DOHH2 (cell line): ENCODE measurements at regions not wholly inside any gene's neighbourhood (a gene's known extent, or its start where the extent isn't known, plus 50 kb on each side); places are given as distances from the start of the nearest gene placed in this dataset.

Experiments used
- H3F3A ChIP-seq: fragments of 200-600 bp; sonication (generic), shearing (Covaris generic); 2 replicates; pipeline ENCODE4 v1.6.0; 2016; ENCODE audit warnings: antibody characterized with exemption, mild to moderate bottlenecking; ENCODE audit not compliant: control insufficient read depth, insufficient read depth
- H3K27ac ChIP-seq: fragments of 200-600 bp; sonication (generic); 2 replicates; pipeline ENCODE4 v1.5.1; 2014; ENCODE audit warnings: low read depth, mild to moderate bottlenecking, low read length, moderate library complexity
- H3K27me3 ChIP-seq: fragments of 200-600 bp; sonication (generic); 2 replicates; pipeline ENCODE4 v1.6.1; 2014; ENCODE audit warnings: mild to moderate bottlenecking, low read length, mixed read lengths; ENCODE audit not compliant: control insufficient read depth
- H3K36me3 ChIP-seq: fragments of 200-600 bp; sonication (generic); 2 replicates; pipeline ENCODE4 v1.6.1; 2014; ENCODE audit warnings: mild to moderate bottlenecking, low read length, moderate library complexity, mixed read lengths; ENCODE audit not compliant: control insufficient read depth
- H3K4me1 ChIP-seq: fragments of 200-600 bp; sonication (generic); 2 replicates; pipeline ENCODE4 v1.6.1; 2014; ENCODE audit warnings: mild to moderate bottlenecking, low read length, mixed read lengths; ENCODE audit not compliant: control insufficient read depth
- H3K4me2 ChIP-seq: fragments of 200-600 bp; sonication (generic); 2 replicates; pipeline ENCODE4 v1.6.0; 2014; ENCODE audit warnings: mild to moderate bottlenecking, low read length, moderate library complexity
- H3K4me3 ChIP-seq: fragments of 200-600 bp; sonication (generic); 2 replicates; pipeline ENCODE4 v1.5.1; 2014; ENCODE audit warnings: mild to moderate bottlenecking, low read length, mixed read lengths
- H3K79me2 ChIP-seq: fragments of 200-600 bp; sonication (generic); 2 replicates; pipeline ENCODE4 v1.6.1; 2014; ENCODE audit warnings: mild to moderate bottlenecking, low read length, mixed read lengths; ENCODE audit not compliant: control insufficient read depth
- H3K9me2 ChIP-seq: fragments of 200-600 bp; sonication (generic); replicated peaks from 2 replicates; pipeline ENCODE4 v1.6.1; 2014; ENCODE audit warnings: mild to moderate bottlenecking, low read length, mixed read lengths; ENCODE audit not compliant: control insufficient read depth
- H3K9me3 ChIP-seq: fragments of 200-600 bp; sonication (generic); 2 replicates; pipeline ENCODE4 v1.6.1; 2014; ENCODE audit warnings: antibody characterized with exemption, low read length, mixed read lengths; ENCODE audit not compliant: control insufficient read depth, insufficient read depth
- H4K20me1 ChIP-seq: fragments of 200-600 bp; sonication (generic); 2 replicates; pipeline ENCODE4 v1.6.0; 2014; ENCODE audit warnings: low read depth, mild to moderate bottlenecking, antibody characterized with exemption, low read length, moderate library complexity; ENCODE audit not compliant: control insufficient read depth, insufficient read depth
- CTCF ChIP-seq: fragments of 200-600 bp; sonication (generic); IDR thresholded peaks from one replicate; pipeline ENCODE4 v1.5.1; 2014; ENCODE audit warnings: antibody characterized with exemption, mild to moderate bottlenecking, low read depth, low read length; ENCODE audit not compliant: poor library complexity, severe bottlenecking
- EZH2phosphoT487 ChIP-seq: fragments of 200-600 bp; sonication (generic); IDR thresholded peaks from 2 replicates; pipeline ENCODE4 v1.6.1; 2017; ENCODE audit warnings: borderline replicate concordance, mild to moderate bottlenecking, antibody characterized with exemption, low read length, moderate library complexity, mixed read lengths

- Histone ChIP-seq H3K4me2 (no peak overlapping the region), H3F3A (no peaks in the 10 kb centered on the region), H3K27me3 (no peaks in the 10 kb centered on the region), H4K20me1 (no peaks in the 10 kb centered on the region), H3K9me2 (no peaks in the 10 kb centered on the region), H3K36me3 (no peaks in the 10 kb centered on the region), H3K79me2 (no peaks in the 10 kb centered on the region), H3K4me1 (no peaks in the 10 kb centered on the region), H3K4me3 (no peak overlapping the region), H3K9me3 (no peaks in the 10 kb centered on the region), H3K27ac (no peak overlapping the region)
- TF ChIP-seq EZH2phosphoT487 (no peak), CTCF (no peak)
These were observed 399.6 kb downstream of the LMO7 start for GRCh38 chr13:76035711-76036110.

- H3K27me3 ChIP-seq, result no peaks in the 10 kb centered on the region
- H3K4me1 ChIP-seq, result no peaks in the 10 kb centered on the region
- H3K4me2 ChIP-seq, result no peak overlapping the region
- H3K27ac ChIP-seq, result no peak overlapping the region
- no peaks in the 10 kb centered on the region for H3K79me2 ChIP-seq
- H3K4me3 ChIP-seq, result no peak overlapping the region
- no peaks in the 10 kb centered on the region for H3K36me3 ChIP-seq
- no peaks in the 10 kb centered on the region for H3K9me2 ChIP-seq
- H4K20me1 ChIP-seq, result no peaks in the 10 kb centered on the region
- H3K9me3 ChIP-seq, result no peaks in the 10 kb centered on the region
- TF ChIP-seq CTCF (no peak), EZH2phosphoT487 (no peak)
- H3F3A ChIP-seq, result no peaks in the 10 kb centered on the region
These were observed 393.6 kb downstream of the LMO7 start for GRCh38 chr13:76029706-76030105.

GRCh38 chr13:76029088-76029487, 393.0 kb downstream of the LMO7 start:
- no peaks in the 10 kb centered on the region for H4K20me1 ChIP-seq
- H3K4me2 ChIP-seq, result no peak overlapping the region
- H3K27me3 ChIP-seq, result no peaks in the 10 kb centered on the region
- no peaks in the 10 kb centered on the region for H3F3A ChIP-seq
- H3K36me3 ChIP-seq, result no peaks in the 10 kb centered on the region
- no peak for TF ChIP-seq CTCF
- TF ChIP-seq EZH2phosphoT487, result no peak
- no peaks in the 10 kb centered on the region for H3K9me3 ChIP-seq
- no peaks in the 10 kb centered on the region for H3K79me2 ChIP-seq
- no peak overlapping the region for H3K27ac ChIP-seq
- no peak overlapping the region for H3K4me3 ChIP-seq
- no peaks in the 10 kb centered on the region for H3K4me1 ChIP-seq
- H3K9me2 ChIP-seq, result no peaks in the 10 kb centered on the region

- Histone ChIP-seq H4K20me1 (no peaks in the 10 kb centered on the region), H3K4me1 (no peaks in the 10 kb centered on the region), H3K27ac (no peak overlapping the region), H3F3A (no peaks in the 10 kb centered on the region), H3K79me2 (no peaks in the 10 kb centered on the region), H3K4me3 (no peak overlapping the region), H3K9me3 (no peaks in the 10 kb centered on the region), H3K27me3 (0 out of 2 replicates have a peak, but pooled peaks cover 3% of the 10 kb centered on the region), H3K4me2 (no peak overlapping the region), H3K36me3 (no peaks in the 10 kb centered on the region), H3K9me2 (no peaks in the 10 kb centered on the region)
- TF ChIP-seq EZH2phosphoT487, result no peak
- no peak for TF ChIP-seq CTCF
These were observed 391.0 kb downstream of the LMO7 start for GRCh38 chr13:76027131-76027530.
